ENCODE measurements at regions not wholly inside any gene's neighbourhood (a gene's known extent, or its start where the extent isn't known, plus 50 kb on each side); places are given as distances from the start of the nearest gene placed in this dataset.
A peak's percentile ranks its signal among the peaks of the same experiment; 100 is the strongest.
"Not testable (repeated sequence)": the region's sequence is repeated elsewhere in the genome, so short reads cannot be mapped to it uniquely, and the experiment has no call there.

DNA sequence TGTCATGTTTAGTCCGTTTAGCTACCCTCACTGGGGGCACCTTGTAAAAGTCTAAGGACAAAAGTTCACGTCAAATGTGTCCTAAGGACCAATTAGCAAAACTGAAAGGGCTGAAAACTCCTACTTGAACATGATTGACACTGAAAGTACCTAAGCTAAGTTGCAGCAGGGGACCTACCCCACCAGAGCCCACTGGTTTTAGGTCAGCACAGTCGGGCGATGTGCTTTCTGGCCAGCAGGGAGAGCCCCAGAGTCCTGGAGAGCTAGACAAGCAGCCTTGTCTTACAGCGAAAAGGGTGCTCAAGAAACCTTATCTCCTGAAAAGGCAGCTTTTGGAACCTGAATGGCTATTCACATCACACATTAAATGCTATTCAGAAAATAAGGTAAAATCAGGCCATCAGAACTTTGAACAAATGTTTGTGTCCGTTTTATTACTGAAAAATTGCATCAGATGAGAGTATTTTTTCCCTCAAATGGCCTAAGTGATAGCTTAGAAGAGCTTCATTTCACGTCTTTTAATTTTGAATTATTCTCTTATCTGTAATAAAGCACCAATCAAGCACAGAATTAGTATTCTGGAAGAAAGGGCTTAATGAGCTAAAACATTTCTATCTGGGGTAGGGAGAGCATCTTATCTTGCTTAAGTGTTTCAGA, 52.2 kb upstream of the MKI67 start:
- DNase-seq = peak; percentile 51 to 57

DNA sequence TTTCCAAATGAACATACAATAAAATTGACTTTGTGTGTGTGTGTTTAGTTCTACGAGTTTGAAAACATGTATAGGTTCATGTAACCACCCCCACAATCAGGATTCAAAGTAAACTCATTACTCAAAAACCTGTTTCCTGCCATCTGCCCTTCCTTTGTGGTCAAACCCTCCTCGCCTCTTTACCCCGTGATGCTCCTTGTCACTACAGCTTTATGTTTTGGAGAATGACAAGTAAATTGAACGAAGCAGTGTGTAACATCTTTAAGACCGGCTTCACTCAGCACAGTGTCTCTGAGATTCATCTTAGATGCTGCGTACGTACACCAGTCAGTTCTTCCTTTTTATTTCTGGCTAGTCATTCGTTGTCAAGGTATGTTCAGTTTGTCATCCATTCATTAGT, 54.6 kb upstream of the MKI67 start:
- peak; percentile 17 to 27 for DNase-seq

DNA sequence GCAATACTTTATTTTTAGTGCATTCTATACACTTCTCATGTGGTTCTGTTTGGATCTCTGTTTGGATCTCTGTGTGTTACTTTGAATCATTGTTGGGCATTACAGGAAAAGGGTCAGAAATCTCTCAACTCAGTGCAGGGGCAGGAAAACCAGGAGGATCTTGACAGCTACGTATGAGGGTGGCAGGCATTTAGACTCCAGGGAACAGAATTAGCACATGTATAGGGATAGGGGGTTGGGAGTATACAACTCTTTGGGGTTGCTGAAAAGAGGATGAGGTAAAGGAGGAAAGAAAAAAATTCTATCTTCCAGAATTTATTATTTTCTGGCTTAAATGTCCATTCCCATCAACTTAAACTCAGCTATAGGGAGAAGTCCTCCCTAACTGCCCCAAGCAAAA, 59.4 kb upstream of the MKI67 start:
- DNase-seq = no peak

DNA sequence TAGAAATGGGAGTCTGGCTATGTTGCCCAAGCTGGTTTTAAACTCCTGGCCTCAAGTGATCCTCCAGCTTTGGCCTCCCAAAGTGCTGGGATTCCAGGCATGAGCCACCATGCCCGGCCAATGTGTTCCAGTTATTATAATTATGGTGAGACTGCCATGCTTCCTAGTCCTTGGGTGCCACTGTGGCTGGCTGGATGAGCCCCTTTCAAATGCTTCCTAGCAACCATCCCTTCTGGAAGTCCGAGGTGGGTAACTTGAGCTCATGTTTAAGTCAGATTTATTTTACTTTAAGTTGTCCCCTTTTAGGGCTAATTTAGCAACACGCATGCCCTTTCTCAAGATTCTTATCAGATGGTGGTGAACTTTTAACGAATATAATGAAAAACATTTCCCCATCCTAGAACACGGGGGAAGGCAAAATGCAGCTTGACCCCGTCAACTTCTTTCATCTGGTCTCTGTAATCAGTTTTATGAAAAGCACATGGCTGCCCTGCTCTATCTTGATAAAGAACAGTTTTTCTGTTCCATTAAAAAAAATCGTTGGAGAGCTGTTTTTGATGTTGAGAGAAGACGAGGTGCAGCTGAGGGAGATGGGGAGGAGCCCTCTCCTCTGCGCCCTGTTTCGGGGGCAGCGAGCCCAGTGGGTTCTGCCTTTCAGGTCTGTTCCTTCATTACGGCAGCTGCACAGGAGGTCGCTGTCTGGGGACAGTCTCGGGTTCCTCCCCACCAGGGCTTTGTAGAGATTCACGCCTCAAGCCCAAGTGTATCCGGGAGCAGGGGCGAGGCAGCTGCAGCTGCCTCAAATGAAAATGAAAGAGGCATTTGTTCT, 61.0 kb upstream of the MKI67 start:
- DNase-seq = peak; percentile 20 to 34

DNA sequence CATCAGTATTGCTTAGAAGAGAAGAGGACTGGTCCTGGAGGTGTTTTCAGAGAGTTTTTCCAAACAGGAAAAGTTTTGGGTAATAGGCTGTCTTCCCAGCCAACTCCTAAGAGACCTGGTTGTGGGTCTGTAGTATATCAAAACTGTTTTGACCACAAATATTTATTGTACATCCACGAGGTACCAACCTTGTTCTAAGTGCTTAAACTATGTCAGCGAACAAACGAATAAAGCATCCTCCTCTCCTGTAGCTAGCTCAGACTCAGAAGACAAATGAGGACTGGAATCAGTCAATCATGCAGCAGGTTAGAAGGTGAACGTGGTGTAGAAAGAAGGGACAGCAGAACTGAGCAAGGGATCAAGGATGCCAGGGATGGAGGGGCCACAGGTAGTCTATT, 61.6 kb upstream of the MKI67 start:
- no peak for DNase-seq

DNA sequence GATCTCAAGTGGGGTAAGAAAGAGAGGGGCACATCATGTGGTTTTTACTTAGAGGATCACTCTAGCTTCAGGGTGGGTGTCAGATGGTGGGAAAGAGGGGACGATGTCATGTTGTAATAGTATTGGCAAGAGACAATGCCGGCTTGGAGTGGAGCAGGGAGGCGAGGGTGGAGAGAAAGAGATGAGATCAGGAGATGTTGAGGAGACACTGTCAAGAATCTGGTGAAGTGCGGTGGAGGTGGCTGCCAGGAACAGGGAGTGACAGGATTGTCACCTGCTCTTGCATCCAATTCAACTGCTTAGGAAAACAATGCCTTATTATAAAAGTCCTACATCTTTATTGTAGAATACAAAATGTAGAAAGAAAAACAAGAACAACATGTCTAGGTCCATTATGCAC, 63.0 kb upstream of the MKI67 start:
- no peak for DNase-seq

DNA sequence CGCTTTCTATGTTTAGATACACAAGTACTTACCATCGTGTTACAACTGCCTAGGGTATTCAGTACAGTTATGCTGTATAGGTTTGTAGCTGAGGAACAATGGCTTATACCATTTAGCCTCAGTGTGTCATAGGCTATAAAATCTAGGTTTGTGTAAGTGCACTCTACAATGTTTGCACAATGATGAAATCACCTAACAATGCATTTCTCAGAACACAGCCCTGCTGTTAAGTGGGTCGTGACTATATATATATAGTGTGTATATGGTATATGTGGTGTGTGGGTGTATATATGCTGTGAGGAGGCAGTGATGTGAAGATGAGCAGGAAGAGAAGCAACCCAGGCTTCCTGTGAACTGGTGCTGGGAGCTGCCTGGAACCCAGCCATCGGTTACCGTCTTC, 65.6 kb upstream of the MKI67 start:
- DNase-seq = no peak

DNA sequence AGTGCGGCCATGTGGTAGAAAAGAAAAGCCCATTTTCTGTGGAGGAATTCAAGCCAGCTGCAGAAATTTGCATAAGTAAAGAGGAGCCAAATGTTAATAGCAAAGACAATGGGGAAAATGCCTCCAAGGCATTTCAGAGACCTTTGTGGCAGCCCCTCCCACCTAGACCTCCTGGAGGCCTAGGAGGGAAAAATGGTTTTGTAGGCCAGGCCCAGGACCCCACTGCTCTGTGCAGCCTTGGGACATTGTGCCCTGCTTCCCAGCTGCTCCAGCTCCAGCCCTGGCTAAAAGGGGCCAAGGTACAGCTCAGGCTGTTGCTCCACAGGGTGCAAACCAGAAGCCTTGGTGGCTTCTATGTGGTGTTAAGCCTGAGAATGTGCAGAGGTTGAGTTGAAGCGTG, 75.6 kb upstream of the MKI67 start:
- not testable (repeated sequence) for DNase-seq

DNA sequence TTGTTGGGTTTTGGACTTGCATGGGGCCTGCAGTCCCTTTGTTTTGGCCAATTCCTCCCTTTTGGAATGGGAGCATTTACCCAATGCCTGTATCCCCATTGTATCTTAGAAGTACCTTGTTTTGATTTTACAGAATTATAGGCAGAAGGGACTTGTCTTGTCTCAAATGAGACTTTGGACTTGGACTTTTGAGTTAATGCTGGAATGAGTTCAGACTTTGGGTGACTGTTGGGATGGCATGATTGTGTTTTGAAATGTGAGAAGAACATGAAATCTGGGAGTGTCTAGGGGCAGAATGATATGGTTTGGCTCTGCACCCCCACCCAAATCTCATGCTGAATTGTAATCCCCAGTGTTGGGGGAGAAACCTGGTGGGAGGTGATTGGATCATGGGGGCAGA, 76.8 kb upstream of the MKI67 start:
- no peak for DNase-seq

DNA sequence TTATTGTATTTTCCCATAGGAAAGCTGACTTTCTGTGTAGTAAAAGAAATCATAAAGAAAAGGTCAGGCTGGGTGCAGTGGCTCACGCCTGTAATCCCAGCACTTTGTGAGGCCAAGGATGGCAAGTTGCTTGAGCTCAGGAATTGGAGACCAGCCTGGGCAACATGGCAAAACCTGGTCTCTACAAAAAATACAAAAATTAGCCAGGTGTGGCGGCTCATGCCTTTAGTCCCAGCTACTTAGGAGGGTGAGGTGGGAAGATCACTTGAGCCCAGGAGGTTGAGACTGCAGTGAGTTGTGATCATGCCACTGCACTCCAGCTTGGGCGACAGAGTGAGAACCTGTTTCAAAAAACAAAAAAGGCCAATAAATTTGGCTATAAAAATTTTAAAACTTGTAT, 79.4 kb upstream of the MKI67 start:
- not testable (repeated sequence) for DNase-seq

DNA sequence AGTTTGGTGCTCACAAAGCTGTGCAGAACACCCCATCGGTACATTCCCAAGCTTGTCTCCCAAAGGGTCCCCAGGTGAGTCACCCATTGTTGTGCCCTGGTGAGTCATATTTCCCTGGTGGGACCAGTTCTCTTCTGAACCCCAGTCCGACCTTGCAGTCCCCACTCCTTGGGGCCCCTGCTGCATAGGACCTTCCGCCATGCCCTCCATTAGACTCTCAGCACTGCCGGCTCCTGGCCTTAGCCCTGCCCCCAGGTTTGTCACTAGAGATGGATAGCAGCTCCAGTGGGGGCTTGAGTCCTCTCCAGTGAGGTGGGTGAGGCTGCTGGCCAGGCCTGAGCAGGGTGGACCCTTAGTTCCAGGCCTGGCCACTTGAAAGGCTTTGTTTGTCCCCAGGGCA, 80.5 kb upstream of the MKI67 start:
- DNase-seq = no peak

DNA sequence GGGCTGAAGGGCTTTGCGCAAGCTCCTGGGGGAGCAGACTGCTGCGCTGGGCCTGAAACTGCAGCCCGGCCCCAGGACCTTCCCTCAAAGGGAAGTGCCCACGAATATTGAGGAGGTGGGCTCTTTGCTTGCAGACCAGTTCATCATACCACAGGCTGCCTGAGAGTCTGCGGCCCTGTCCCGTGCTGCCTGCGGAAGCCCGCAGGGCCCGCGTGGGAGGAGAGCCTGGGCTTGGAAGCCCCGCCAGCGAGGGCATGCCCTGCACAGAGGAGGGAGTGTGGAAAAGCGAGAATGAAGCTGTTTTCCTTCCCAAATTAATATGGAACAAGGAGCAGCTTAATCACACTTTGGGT, 83.6 kb upstream of the MKI67 start:
- DNase-seq = no peak

DNA sequence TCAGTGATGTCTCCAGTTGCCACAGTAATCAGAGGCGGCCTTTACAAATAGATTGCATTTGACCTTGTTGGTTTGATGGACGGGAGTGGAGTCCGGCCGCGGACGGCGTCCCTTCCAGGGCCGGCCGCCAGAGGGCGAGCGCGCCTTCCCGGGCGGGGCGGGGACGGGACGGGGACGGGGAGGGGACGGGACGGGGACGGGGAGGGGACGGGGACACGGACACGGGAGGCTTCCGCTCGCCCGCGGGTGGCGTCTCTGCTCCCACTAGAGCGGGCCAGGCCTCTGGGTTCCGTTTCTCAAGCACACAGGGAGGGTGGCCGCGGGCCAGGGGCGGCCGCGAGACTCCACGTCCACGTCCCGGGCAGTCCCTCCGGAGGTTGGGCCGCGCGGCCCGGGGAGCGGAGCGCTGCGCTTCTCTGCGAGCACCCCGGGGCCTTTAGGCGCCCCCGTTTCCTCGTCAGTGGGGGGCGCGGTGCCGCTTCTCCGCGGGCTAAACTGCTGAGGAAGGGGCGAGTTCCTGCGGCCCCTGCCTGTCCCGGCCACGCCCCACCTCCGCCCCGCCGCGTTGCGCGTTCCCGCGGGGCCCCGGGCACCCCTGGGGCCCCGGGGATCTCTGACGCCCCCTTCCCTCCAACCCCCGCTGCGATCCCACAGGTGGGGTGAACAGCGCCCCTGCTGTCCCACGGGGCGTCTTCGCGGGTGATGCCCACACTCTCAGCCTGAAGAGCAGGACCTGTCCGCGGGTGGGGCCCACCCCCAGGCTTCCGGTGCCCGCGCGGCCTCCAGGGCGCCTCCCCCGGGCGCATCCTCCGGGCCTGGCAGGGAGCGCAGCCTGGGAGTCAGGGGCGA, 84.2 kb upstream of the MKI67 start:
- peak; percentile 73 to 78 for DNase-seq

DNA sequence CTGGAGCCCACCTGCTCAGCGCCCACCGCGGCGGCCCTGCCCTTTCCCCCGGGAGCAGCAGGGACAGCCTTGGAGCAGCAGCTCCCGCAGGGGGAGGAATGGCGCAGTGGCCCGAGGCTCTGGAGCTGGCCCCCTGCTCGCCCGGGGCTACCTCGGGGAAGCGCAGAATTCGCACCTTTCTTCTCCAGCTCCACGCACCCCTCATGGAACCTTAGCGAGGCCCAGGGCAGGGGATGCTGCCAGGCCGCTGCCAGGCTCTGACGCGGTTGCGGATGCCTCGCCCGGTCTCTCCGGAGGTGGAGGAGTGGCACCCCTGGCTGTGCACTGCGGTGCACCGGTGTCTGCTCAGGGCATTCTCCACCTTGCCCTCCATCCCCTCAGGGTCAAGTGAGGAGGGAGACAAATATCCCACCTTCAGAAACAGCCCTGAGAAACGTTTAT, 84.9 kb upstream of the MKI67 start:
- DNase-seq = no peak

DNA sequence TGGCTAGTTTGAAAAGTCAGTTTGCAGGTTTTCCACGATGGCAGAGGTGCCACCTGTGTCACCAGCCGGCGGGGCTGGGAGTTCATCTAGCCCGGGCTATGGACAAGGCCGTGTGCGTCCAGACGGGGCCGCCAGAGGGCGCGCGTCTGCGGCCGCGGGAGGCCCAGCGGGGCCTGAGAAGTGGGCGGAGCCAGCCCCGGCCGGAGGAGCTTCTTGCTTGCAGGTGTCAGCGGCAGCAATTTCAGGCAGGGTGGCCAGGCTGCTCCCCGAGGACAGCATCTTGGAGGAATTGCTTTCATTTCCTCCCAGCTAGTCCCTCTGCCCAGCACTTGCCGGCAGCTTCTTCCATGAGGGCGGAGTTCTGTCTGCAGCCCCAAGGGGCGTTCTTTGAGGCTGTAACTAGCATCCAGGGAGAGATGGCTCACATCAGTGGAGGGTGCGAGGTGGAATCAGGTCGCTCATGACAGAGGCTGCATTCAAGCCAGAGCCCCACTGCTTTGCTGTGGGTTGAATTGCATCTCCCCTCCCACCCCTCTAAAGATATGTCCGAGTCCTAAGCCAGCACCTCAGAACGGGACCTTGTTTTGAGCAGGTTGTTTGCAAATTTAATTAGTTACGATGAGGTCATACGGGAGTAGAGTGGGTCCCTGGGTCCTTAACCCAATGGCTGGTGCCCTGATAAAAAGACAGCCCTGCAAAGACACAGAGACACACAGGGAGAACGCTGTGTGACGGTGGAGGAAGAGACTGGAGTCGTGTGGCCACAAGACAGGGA, 85.9 kb upstream of the MKI67 start:
- peak; percentile 84 to 88 for DNase-seq

DNA sequence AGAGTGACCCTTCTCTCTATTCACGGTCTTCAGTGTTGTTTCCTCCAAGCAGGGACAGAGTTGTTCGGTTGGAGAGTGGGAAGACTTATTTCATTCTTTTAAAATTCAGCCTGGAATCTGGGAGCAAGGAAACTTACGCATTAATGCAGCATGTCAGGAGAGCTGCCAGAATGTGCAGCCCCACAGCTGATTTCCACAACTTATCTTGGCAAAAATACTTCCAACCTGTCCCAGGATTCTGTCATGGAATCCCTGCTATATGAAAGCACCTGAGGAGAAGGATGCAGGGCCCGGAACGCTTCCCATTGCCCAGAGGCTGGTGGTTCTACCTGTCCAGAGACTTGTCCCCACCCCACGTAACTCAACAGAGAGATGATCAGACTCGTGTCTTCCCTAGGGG, 86.9 kb upstream of the MKI67 start:
- no peak for DNase-seq

DNA sequence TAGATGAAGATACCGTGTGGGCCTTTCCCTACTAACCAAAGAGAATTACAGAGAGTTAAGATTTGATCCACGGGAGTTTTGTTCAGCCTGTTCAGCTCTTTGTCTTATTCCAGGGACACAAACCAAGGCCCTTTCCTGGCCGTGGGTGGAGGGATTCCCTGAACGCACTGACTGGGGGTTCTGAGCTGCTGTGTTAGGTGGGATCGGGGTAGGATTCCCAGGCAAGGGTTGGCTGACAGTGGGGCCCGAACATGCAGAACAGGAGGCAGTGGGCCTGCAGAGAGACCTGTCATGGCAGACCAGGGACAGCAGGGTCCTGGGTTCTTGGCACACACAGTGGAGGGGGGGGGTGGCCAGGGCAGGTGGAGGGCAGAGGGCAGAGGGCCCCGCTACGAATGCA, 89.5 kb upstream of the MKI67 start:
- DNase-seq = no peak

DNA sequence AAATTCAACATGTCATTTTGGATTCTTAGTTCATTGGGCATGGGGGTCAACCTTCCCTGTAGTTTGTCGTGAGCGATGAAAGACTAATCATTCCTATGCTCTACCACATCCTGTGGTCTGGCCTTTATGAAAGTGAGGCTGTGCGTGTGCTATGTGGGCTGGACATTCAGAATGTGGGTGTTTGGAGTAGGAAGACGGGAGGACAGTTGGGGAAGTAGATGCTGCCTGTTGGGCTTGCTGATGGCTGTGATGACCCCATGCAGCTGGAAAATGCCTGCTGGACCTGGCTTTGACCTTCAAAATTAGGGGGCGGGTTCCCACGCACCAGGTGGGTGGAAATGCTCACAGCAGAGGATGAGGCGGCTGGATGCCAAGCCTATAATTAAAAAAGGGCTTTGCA, 90.9 kb upstream of the MKI67 start:
- DNase-seq = no peak

DNA sequence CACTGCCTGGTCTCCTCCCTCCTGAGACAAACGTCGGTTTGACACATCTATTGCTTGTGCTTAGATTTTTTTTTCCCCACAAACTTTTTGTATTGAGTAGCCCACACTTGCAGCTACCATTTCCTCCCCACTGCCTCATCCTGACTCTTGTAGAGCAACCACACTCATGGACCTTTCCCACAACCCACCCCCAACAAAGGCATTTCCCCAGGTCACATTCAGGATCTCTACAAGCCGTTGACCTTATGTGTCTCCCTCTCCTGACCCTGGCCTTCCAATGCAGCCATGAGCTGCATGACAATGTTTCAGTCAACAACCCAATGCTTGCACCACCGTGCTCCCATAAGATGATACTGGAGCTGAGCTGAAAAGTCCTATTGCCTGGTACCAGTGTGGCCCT, 91.9 kb upstream of the MKI67 start:
- no peak for DNase-seq

DNA sequence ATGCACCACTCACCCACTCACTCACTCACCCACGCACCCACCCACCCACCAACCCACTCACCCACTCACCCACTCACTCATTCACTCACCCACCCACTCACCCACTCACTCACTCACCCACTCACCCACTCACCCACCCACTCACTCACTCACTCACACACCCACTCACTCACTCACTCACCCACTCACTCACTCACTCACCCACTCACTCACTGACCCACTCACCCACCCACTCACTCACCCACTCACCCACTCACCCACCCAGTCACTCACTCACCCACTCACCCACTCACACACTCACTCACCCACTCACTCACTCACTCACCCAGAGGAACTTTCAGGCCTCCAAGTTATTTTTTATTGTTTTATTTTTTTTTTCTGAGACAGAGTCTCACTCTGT, 93.1 kb upstream of the MKI67 start:
- no peak for DNase-seq

DNA sequence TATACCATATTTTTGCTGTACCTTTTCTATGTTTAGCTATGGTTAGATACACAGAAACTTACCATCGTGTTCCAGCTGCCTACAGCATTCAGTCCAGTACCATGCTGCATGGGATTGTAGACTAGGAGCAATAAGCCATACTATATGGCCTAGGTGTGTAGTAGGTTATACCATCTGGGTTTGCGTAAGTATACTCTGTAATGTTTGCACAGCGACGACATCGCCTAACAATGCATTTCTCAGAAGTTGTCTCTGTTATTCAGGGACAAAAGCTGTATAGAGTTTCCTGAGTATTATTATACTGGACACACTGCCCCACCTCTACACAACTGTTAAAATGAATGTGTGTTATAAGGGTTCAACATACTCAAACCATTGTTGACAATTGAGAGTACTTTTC, 93.8 kb upstream of the MKI67 start:
- no peak for DNase-seq

DNA sequence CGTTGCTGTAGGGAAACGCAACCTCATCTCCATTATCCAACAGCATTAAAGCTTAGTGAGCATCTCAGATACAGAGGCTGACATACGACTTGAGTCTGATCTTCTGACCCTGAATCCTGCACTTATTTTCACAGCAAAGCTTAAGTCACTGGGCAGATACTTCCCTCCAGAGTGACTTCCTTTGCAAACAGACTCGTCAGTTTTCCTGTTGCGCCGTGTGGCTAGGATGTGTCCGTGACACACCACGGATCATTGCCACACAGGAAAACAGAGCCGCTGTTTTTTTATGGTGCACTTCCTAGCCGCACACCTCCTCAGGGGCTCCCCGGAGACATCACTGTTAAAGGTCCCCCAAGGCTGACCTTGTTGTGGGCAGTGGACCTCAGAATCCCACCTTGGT, 94.9 kb upstream of the MKI67 start:
- DNase-seq = no peak

DNA sequence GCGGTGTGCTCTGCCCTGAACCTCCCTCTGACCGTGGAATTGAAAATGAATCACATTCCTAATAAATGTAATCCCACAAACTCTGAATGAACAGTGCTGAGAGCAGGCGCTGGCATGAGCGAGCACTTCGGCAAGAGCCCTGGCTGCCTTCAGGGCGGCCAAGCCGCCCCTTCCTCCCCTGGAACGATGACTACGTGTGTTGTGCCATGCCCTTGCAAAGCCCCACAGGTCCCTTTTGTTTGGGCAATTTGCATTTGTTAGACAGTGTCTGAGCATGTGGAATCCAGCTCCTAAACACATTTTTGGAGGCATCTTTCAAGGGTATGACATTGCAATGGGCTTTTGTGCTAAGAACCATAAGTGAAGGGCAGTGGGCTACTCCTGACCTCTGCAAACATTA, 95.6 kb upstream of the MKI67 start:
- no peak for DNase-seq

Measured in activated CD4-positive, alpha-beta T cell treated with anti-CD3 and anti-CD28 coated beads, Interleukin-2, amount 50 U/mL, for 48 hours (primary cell).